Stimulated activated memory B cell treated with anti-CD40 and anti-IgM and Interleukin-4, amounts not matched to agents 10 μg/mL and 1 μg/mL and 100 μg/mL, for 72 hours (primary cell): ENCODE measurements at regions not wholly inside any gene's neighbourhood (a gene's known extent, or its start where the extent isn't known, plus 50 kb on each side); places are given as distances from the start of the nearest gene placed in this dataset.
A peak's percentile ranks its signal among the peaks of the same experiment; 100 is the strongest.

ENCODE experiments used
- ATAC-seq: fragments of 150-1000 bp; cut with Tn5 transposase; 2 replicates; pipeline ENCODE4 v1.10.0; 2021
- H3K27ac Mint-ChIP-seq: one replicate; pipeline ENCODE4 v1.8.0; 2022; ENCODE audit warnings: mild to moderate bottlenecking, mixed read lengths
- H3K27me3 Mint-ChIP-seq: one replicate; pipeline ENCODE4 v1.8.0; 2022; ENCODE audit warnings: mixed read lengths
- H3K36me3 Mint-ChIP-seq: one replicate; pipeline ENCODE4 v1.8.0; 2022; ENCODE audit warnings: mixed read lengths
- H3K4me1 Mint-ChIP-seq: one replicate; pipeline ENCODE4 v1.8.0; 2022; ENCODE audit warnings: mixed read lengths
- H3K4me3 Mint-ChIP-seq: one replicate; pipeline ENCODE4 v1.8.0; 2022; ENCODE audit warnings: mild to moderate bottlenecking, moderate library complexity, mixed read lengths
- H3K9me3 Mint-ChIP-seq: one replicate; pipeline ENCODE4 v1.8.0; 2022; ENCODE audit warnings: mixed read lengths

DNA sequence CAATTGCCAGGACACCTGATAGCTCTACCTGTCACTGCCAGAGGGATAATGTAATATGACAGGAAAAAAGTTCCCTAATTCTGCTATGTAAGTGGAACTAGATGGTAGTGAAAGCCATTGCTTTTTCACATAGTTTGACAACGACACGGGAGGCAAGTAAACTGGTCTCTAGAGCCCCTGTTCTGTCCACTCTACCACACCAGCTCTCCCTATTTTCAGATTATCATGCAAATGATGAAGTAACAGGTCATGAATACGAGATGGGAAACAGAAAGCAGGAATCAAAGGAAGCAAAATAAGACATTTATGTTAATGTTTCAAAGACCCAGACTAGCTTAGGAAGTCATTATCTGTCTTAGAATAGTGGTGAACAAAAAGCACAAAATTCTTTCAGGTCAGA is 56.2 kb downstream of the TAF11L14 start:
- no peak overlapping the region for H3K4me3 Mint-ChIP-seq
- no peaks in the 10 kb centered on the region for H3K36me3 Mint-ChIP-seq
- no peaks in the 10 kb centered on the region for H3K9me3 Mint-ChIP-seq

DNA sequence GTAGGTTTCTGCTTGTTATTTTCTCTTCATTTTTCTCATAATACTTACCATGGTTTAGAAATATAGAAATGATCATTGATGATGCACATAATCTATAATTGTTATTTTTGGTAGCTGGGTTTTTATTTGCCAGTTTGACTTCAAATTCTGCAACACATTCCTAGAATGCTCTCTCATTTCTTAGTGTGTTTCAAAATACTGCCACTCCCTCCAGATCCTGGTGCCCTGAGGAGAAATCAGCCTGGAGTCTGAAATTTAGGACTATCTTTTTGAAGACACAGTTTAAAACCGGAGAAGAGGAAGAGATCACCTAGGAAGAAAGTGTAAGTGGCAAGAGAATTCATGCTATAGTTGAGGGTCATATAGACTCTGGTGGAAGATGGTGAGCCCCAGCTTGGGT is 57.5 kb downstream of the TAF11L14 start:
- Mint-ChIP-seq H3K4me3 (no peak overlapping the region), H3K36me3 (no peaks in the 10 kb centered on the region), H3K9me3 (no peaks in the 10 kb centered on the region), H3K27me3 (peaks cover 34% of the 10 kb centered on the region), H3K27ac (no peak overlapping the region), H3K4me1 (no peaks in the 10 kb centered on the region)
- no peak for ATAC-seq

More for the DNA sequence above, 56.2 kb downstream of the TAF11L14 start:
- peaks cover 40% of the 10 kb centered on the region for H3K27me3 Mint-ChIP-seq
- ATAC-seq = no peak
- no peak overlapping the region for H3K27ac Mint-ChIP-seq
- H3K4me1 Mint-ChIP-seq = no peaks in the 10 kb centered on the region

DNA sequence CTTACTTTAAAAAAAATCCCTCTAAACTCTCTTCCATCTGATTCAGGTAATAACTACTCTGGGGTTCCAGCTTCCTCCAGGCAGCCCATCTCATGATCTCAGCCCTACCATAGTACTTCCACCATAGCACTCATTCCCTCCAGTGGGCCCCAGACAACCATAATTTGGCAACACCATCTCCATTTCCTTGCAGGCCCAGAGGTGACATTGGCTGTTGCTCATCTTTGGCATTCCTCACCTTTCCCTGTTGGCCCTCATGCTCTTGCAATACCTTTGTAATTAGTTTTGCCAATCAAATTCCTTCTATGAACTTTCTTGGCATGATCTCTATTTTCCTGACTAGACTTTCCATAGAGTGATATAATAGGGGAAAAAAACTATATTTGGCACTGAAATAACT is 60.1 kb downstream of the TAF11L14 start:
- no peaks in the 10 kb centered on the region for H3K9me3 Mint-ChIP-seq
- H3K27me3 Mint-ChIP-seq = peaks cover 19% of the 10 kb centered on the region
- no peaks in the 10 kb centered on the region for H3K4me1 Mint-ChIP-seq
- no peak for ATAC-seq
- no peak overlapping the region for H3K4me3 Mint-ChIP-seq
- no peak overlapping the region for H3K27ac Mint-ChIP-seq
- H3K36me3 Mint-ChIP-seq = no peaks in the 10 kb centered on the region

DNA sequence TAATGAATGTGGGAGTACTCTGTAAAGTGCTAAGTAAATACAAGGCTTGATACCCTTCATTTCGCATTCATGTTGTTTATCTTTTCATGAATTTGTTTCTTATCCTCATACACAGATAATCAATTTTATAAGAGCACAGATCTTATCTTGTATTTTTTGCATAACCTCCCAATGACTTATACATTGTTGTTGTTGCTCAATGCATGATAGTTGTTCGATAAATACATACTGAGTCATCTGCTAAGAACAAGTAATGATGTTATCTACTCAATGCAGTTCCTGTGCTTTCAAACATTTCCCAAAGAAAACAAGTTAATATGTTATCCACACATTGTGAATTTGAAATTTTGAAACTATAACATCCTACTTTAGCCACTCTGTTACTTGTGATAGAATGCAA is 60.7 kb downstream of the TAF11L14 start:
- ATAC-seq = no peak
- H3K4me1 Mint-ChIP-seq = no peaks in the 10 kb centered on the region
- H3K27me3 Mint-ChIP-seq = peaks cover 14% of the 10 kb centered on the region
- H3K9me3 Mint-ChIP-seq = no peaks in the 10 kb centered on the region
- H3K27ac Mint-ChIP-seq = no peak overlapping the region
- H3K36me3 Mint-ChIP-seq = no peaks in the 10 kb centered on the region
- H3K4me3 Mint-ChIP-seq = no peak overlapping the region

DNA sequence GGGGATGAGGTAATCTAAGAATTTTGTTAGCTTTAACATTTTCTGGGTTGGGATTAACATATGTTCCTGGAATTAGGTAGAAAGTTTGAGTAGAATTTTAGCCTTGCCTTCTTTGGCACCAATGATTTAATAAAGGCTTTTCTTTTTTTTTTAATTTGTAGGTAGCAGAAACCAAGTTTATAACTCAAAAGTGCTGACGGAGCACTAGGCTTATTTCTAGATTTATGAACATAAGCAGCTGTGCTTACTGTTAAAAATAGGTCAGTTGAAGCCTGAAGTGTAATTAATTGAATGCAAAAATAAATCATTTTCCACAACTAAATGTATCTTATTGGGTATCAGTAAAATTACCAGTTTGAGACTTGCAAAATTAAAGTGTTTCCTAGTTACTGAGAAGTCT is 62.4 kb downstream of the TAF11L14 start:
- no peaks in the 10 kb centered on the region for H3K36me3 Mint-ChIP-seq
- no peak overlapping the region for H3K4me3 Mint-ChIP-seq
- H3K27me3 Mint-ChIP-seq = peaks cover 10% of the 10 kb centered on the region
- H3K4me1 Mint-ChIP-seq = no peaks in the 10 kb centered on the region
- no peak for ATAC-seq
- peaks cover 3% of the 10 kb centered on the region for H3K9me3 Mint-ChIP-seq
- H3K27ac Mint-ChIP-seq = no peak overlapping the region

DNA sequence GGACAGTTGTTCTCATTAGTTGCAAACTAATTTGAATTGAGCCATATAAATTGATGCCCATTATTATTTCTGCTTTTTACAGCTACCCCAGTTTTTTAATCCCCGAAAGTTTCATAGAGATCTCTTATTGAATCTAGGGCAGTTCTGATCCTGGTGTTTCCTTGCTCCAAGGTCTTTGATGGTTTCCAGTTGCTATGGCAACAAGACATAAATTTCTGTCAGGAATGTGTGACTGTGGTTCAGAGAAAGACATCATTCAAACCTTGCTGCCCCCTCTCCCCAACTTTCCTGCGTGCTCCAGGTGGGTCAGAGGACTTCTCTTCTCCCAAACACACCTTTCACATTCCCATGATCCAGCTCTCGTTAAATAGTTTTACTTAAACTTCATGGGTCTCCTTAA is 63.4 kb downstream of the TAF11L14 start:
- ATAC-seq = no peak
- Mint-ChIP-seq H3K4me1 (no peaks in the 10 kb centered on the region), H3K27ac (no peak overlapping the region), H3K27me3 (peaks cover 3% of the 10 kb centered on the region), H3K9me3 (peaks cover 3% of the 10 kb centered on the region), H3K4me3 (no peak overlapping the region), H3K36me3 (no peaks in the 10 kb centered on the region)

DNA sequence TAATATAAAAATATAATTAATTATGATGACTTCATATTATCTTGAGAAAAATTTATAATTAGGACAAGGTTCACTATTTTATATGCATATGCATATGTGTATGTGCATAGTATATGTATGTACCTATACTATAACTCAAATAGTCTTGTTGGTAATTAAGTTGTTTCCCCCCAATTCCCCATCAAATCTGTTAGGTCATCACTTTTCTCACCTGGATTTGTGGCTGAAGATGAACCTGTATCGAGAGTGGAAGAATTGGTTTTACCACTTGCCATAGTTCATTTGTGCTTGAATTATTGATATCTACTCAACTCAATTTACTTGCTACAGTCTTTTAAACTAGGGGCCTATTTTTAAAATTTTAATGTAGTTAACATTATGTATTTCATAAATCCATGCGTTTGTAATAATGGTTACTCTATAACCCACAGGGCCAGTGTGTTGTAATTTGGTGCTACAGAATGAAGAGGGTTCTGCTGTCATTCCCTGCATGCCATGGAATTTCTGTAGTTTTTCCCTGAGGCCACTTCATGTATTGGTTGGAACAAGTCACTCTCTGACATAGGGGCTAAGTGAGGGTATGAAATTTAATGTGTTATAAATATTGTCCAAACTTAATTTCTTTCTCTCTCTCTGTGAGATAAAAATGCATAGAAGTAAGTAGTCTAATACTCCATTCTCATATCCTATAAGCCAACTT is 74.9 kb downstream of the TAF11L14 start:
- no peak for ATAC-seq
- Mint-ChIP-seq H3K4me3 (no peak overlapping the region), H3K27ac (no peak overlapping the region), H3K27me3 (no peaks in the 10 kb centered on the region), H3K36me3 (no peaks in the 10 kb centered on the region), H3K4me1 (peaks cover 6% of the 10 kb centered on the region), H3K9me3 (no peaks in the 10 kb centered on the region)

DNA sequence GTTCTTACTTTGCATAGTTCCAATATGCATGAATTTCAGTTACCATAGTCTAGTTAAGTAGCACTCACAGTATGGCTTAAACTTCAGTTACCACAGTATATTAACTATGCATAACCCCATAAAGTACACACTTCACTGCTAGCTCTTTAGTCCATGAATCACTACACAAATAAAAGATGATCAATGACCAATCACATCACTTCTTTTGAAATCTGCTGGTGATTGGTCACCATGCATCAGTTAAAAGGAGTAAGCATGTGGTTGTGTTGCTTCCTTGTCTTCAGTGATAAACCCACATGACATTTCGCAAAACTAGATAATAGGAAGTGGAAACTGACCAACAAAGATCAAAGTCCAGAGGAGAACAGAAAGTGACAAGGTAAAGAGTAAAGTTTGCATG is 79.0 kb downstream of the TAF11L14 start:
- Mint-ChIP-seq H3K4me1 (peaks cover 6% of the 10 kb centered on the region), H3K27ac (no peak overlapping the region), H3K36me3 (no peaks in the 10 kb centered on the region), H3K9me3 (peaks cover 3% of the 10 kb centered on the region), H3K4me3 (no peak overlapping the region), H3K27me3 (no peaks in the 10 kb centered on the region)
- ATAC-seq = no peak

DNA sequence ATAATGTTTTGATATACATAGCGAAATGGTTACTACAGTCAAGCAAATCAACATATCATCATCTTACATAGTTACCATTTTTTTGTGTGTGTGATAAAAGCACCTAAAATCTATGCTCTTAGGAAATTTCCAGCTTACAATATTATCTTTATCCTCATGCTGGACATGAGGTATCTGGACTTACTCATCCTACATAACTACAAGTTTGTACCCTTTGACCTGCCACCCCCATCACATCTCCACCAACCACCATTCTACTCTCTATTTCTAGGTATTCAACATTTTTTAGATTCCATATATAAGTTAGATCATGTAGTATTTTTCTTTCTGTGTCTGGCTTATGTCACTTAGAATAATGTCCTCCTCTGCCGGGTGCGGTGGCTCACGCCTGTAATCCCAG is 79.9 kb downstream of the TAF11L14 start:
- Mint-ChIP-seq H3K27ac (no peak overlapping the region), H3K4me3 (no peak overlapping the region), H3K9me3 (peaks cover 3% of the 10 kb centered on the region), H3K27me3 (peaks cover 7% of the 10 kb centered on the region), H3K36me3 (no peaks in the 10 kb centered on the region), H3K4me1 (peaks cover 6% of the 10 kb centered on the region)
- no peak for ATAC-seq

DNA sequence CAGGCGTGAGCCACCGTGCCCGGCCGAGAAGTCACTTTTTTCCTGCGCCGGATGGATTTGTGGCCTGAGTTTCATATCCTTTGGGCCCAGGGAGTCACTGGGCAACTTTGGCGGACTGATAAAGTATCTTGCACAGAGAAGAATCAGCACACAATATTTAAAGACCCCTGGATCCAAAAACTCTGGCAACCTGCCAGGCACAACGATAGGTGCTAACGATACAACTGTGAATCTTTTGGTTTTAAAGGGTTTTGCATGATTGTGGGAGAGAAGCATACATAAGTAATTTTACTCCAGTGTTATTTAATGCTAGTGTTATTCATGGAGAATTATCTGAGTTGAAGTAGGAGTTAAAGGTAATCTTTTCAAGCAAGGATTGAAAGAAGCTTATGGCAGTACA is 85.3 kb downstream of the TAF11L14 start:
- Mint-ChIP-seq H3K4me1 (no peaks in the 10 kb centered on the region), H3K36me3 (no peaks in the 10 kb centered on the region), H3K27ac (no peak overlapping the region), H3K27me3 (peaks cover 11% of the 10 kb centered on the region), H3K9me3 (peaks cover 3% of the 10 kb centered on the region), H3K4me3 (no peak overlapping the region)
- ATAC-seq = no peak

DNA sequence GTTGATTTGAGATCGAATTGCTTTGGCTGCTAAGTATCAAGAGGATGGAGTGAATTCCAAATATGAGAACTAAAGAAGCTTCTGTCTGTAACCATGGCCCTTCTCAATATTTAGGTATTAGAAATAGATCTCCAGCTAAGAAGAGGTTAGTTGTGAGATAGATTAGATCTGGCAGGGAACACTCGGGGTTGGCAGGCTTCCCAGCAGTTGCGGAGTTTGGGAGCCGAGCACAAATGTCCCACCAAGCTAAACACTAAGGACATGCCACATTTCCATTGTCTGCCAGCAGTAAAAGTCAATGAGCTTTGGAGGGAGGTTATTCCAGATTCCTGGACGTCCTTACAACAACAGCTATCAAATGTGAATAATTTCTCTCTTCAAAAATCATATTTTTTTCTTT is 85.8 kb downstream of the TAF11L14 start:
- no peak overlapping the region for H3K4me3 Mint-ChIP-seq
- H3K4me1 Mint-ChIP-seq = no peaks in the 10 kb centered on the region
- peaks cover 11% of the 10 kb centered on the region for H3K27me3 Mint-ChIP-seq
- no peaks in the 10 kb centered on the region for H3K36me3 Mint-ChIP-seq
- no peak for ATAC-seq
- H3K27ac Mint-ChIP-seq = no peak overlapping the region
- peaks cover 3% of the 10 kb centered on the region for H3K9me3 Mint-ChIP-seq

DNA sequence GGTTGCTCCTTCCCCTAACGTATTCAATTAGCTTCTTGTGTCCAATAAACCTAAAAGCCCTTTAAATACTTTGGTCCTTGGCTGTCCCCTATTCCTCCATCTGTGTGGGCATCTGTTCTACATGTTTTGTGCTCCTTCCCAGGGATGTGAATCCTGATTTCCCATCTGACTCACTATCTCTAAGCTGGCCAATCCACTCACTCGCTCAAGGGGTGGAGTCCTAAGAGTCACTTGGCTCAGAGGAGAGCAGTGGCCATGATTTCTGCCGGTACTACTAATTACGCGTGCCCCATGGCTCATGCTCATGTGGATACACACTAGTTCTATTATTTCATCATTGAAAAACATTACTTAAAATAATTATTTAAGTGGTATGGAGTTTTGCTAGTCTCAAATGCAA is 89.6 kb downstream of the TAF11L14 start:
- no peak for ATAC-seq
- Mint-ChIP-seq H3K27ac (no peak overlapping the region), H3K9me3 (no peaks in the 10 kb centered on the region), H3K27me3 (peaks cover 6% of the 10 kb centered on the region), H3K4me1 (no peaks in the 10 kb centered on the region), H3K4me3 (no peak overlapping the region), H3K36me3 (no peaks in the 10 kb centered on the region)

DNA sequence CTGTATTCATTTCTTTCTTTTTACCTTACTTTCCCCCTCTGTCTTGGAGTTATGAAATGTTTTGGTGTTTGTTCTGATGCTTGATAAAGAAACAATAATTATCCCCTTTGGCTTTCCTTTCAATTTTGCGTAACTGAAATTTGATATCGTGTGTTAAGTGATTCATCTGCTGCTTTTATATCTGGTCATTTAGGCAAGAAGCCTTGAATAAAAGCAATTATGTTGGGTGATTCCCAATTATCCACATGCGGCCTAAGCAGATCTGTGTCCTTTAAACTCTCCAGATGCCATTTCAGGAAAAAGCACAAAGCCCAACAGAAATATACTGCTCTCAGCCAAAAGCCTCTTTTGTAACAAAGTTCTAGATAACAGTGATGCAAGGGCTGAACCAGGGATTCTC is 92.8 kb downstream of the TAF11L14 start:
- H3K27ac Mint-ChIP-seq = no peak overlapping the region
- no peaks in the 10 kb centered on the region for H3K9me3 Mint-ChIP-seq
- no peak for ATAC-seq
- no peak overlapping the region for H3K4me3 Mint-ChIP-seq
- H3K27me3 Mint-ChIP-seq = no peaks in the 10 kb centered on the region
- no peaks in the 10 kb centered on the region for H3K4me1 Mint-ChIP-seq
- no peaks in the 10 kb centered on the region for H3K36me3 Mint-ChIP-seq

DNA sequence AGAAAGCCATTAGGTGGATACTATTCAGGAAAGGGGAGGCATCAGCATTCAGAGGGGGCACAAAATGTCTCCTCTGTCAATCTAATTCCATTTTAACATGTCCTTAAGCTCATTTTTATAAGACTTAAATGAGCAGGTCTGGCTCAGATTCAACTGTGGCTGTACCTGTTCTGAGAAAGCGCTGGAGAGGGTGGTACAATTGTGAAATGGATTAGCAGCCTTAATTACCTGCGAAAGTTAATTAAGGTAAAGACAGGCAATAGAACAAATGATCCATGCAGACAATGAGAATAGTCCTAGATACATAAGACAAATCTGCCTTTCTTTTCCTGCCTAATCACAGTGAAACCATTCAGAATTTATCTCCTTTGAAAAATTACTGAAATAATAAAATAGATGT is 96.2 kb downstream of the TAF11L14 start:
- Mint-ChIP-seq H3K9me3 (no peaks in the 10 kb centered on the region), H3K4me1 (no peaks in the 10 kb centered on the region)
- ATAC-seq = no peak

DNA sequence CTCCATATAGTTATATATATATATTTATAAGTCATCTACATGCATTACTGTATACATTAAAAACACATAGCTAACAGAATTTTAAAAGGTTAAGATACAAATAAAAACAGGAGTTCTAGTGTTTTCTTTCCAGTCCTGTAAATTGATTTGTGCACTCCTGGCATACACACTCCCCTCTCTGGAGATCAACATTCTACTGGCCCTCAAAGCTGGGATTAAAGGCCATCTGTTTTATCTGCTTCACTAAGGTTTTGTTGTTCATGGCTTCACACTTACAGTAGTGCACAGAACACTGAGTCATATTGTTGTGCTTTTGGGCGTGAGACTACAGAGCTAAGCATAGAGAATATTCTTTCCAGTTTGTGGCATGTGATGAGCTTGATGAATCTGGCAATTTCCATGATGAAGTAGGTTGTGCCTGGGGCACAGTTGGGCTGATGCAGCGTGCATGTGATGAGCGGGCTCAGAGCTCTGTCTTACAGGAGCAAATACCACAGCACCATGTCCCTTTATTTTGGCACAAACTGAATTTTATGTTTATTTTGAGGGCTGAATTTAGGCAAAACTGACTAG is 98.2 kb downstream of the TAF11L14 start:
- Mint-ChIP-seq H3K36me3 (no peaks in the 10 kb centered on the region), H3K4me3 (no peak overlapping the region)

More for the DNA sequence above, 96.2 kb downstream of the TAF11L14 start:
- no peaks in the 10 kb centered on the region for H3K36me3 Mint-ChIP-seq
- H3K27me3 Mint-ChIP-seq = no peaks in the 10 kb centered on the region
- no peak overlapping the region for H3K27ac Mint-ChIP-seq
- no peak overlapping the region for H3K4me3 Mint-ChIP-seq

DNA sequence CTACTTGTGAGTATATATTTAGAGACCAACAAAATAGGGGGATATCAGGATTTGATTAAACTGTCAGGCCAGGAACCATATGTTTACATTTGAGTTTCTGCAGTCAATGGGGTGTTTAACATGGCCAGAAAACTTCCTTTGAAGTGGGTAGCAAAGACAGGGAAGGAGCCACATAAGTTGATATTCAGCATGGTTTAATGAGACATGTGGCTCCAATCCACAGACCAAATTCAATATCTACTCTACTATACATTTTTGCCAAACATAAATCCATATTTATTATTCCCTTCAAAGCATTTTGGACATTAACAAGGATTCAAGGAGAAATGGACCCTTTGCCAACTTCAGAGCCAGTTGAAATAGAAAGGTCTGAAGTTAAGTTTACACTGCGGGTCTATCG is 99.8 kb downstream of the TAF11L14 start:
- no peak for ATAC-seq
- no peaks in the 10 kb centered on the region for H3K27me3 Mint-ChIP-seq
- no peak overlapping the region for H3K4me3 Mint-ChIP-seq
- no peaks in the 10 kb centered on the region for H3K36me3 Mint-ChIP-seq
- H3K4me1 Mint-ChIP-seq = no peaks in the 10 kb centered on the region
- no peak overlapping the region for H3K27ac Mint-ChIP-seq
- H3K9me3 Mint-ChIP-seq = no peaks in the 10 kb centered on the region

More for the DNA sequence above, 98.2 kb downstream of the TAF11L14 start:
- H3K27ac Mint-ChIP-seq = no peak overlapping the region
- no peaks in the 10 kb centered on the region for H3K4me1 Mint-ChIP-seq
- peak; percentile 20 for ATAC-seq
- no peaks in the 10 kb centered on the region for H3K9me3 Mint-ChIP-seq
- no peaks in the 10 kb centered on the region for H3K27me3 Mint-ChIP-seq
